Ovary (tissue), 3 donors: ENCODE measurements at regions not wholly inside any gene's neighbourhood (a gene's known extent, or its start where the extent isn't known, plus 50 kb on each side); places are given as distances from the start of the nearest gene placed in this dataset.

ENCODE experiments used
- CTCF ChIP-seq, 3 donors: fragments of 450-650 bp in 2 of 3; fragments of 200-600 bp in 1 of 3; IDR thresholded peaks; one replicate each; pipeline versions ENCODE4 v1.5.1 to v1.8.0; 2016 to 2022; ENCODE audit warnings: antibody characterized with exemption in 3 of 3, mild to moderate bottlenecking in 1 of 3
- EP300 ChIP-seq: sonication (generic); formaldehyde crosslinking; IDR thresholded peaks from one replicate; pipeline ENCODE4 v1.6.1; 2017; ENCODE audit warnings: antibody characterized with exemption
- POLR2A ChIP-seq: fragments of 450-650 bp; IDR thresholded peaks from one replicate; pipeline ENCODE4 v1.6.1; 2017; ENCODE audit warnings: antibody characterized with exemption, mild to moderate bottlenecking, moderate library complexity
- donor health status: DM: no; HTN: no; CAD: no.

- no peak for TF ChIP-seq CTCF (IDR thresholded peaks at IDR 0.05)
- no peak for TF ChIP-seq POLR2A
- TF ChIP-seq EP300, result no peak
These were observed 84.8 kb downstream of the KLF4 start for GRCh38 chr9:107404736-107405135.
